ENCODE measurements at regions not wholly inside any gene's neighbourhood (a gene's known extent, or its start where the extent isn't known, plus 50 kb on each side); places are given as distances from the start of the nearest gene placed in this dataset.

DNA sequence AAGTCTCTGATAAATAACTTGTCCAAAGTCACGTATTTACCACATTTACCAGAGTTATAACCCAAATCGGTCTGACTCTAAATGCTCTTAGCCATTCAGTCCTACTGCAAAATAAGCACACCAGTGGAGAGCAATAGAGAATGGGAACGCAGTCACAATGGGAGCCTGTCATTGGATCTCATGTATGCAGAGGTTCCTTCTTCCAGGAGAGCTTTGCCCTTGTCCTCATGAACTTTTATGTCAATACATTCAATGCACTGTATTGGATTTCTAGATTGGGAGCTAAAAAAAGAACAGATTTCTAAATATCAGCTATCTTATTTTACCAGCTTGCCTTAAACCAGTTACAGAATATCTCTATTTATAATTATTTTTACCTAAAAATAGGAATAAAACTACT lies 149.1 kb upstream of the CXXC4 start:
- TF ChIP-seq EZH2 (IDR thresholded peaks at IDR 0.05; ENCODE audit: low read length, unreplicated experiment), result no peak
- TF ChIP-seq, protein P1, sequence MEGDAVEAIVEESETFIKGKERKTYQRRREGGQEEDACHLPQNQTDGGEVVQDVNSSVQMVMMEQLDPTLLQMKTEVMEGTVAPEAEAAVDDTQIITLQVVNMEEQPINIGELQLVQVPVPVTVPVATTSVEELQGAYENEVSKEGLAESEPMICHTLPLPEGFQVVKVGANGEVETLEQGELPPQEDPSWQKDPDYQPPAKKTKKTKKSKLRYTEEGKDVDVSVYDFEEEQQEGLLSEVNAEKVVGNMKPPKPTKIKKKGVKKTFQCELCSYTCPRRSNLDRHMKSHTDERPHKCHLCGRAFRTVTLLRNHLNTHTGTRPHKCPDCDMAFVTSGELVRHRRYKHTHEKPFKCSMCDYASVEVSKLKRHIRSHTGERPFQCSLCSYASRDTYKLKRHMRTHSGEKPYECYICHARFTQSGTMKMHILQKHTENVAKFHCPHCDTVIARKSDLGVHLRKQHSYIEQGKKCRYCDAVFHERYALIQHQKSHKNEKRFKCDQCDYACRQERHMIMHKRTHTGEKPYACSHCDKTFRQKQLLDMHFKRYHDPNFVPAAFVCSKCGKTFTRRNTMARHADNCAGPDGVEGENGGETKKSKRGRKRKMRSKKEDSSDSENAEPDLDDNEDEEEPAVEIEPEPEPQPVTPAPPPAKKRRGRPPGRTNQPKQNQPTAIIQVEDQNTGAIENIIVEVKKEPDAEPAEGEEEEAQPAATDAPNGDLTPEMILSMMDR (conservative IDR thresholded peaks at IDR 0.05; ENCODE audit: low read depth, low read length), result no peak

Measured in PC-3 (cell line).